GM21367 (cell line): ENCODE measurements at regions not wholly inside any gene's neighbourhood (a gene's known extent, or its start where the extent isn't known, plus 50 kb on each side); places are given as distances from the start of the nearest gene placed in this dataset.

Experiments
- ATAC-seq: cut with Tn5 transposase; IDR thresholded peaks from one replicate; pipeline ENCODE4 v1.9.1; 2021; ENCODE audit not compliant: unreplicated experiment

- ATAC-seq: no peak
Measured at GRCh38 chr14:97027256-97027999, 230.2 kb downstream of the VRK1 start.

DNA sequence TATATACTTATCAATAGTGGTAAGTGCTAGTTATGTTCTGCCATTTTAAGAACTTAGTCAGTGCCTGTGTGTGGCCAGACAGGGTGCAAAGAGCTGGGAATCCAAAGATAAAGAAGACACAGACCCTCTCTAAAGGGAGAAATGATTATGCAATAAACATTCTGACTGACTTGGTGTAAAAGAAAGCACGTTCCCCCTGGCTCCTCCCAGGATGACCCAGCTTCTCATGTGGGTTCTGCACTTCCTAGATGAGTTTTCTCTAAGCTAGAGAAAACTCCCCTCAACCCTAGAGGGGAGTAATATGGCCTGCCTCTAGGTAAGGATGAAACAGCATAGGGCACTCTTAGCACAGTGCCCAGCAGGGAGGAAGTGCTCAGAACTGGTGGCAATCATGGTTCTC, 231.2 kb downstream of the VRK1 start:
- ATAC-seq: no peak

DNA sequence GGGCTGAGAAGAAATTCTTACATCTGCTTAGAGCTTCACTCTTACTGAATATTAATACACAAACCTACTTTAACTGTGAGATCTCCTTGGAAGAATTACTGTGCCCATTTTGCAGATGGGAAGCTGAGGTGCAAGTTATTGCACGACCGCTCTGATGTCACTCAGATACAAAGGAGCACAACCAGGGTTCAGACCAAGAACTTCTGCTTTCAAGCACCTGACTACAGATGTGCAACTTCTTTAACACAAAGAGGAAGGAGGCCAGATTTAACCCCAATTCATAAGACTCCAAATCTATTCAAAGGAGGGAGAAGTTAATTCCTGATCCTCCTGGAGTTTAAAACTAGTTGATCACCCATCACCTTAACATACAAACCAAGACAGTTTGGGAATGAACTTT, 232.6 kb downstream of the VRK1 start:
- ATAC-seq: no peak

DNA sequence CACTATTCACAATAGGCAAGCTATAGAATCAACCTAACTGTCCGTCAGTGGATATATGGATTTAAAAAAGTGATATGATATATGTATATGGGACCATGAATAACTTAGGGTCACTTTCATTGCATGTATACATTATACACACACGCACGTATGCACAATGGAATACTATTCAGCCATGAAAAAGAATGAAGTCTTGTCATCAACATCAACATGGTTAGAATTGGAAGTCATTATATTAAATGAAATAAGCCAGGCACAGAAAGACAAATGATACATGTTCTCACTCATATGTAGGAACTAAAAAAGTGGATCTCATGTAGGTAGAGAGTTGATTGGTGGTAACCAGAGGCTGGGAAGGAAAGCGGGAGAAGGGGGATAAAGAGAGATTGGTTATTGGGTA, 234.3 kb downstream of the VRK1 start:
- no peak for ATAC-seq

GRCh38 chr14:97033556-97034081, 236.4 kb downstream of the VRK1 start:
- ATAC-seq: no peak

GRCh38 chr14:97036086-97036852, 239.1 kb downstream of the VRK1 start:
- ATAC-seq: no peak

DNA sequence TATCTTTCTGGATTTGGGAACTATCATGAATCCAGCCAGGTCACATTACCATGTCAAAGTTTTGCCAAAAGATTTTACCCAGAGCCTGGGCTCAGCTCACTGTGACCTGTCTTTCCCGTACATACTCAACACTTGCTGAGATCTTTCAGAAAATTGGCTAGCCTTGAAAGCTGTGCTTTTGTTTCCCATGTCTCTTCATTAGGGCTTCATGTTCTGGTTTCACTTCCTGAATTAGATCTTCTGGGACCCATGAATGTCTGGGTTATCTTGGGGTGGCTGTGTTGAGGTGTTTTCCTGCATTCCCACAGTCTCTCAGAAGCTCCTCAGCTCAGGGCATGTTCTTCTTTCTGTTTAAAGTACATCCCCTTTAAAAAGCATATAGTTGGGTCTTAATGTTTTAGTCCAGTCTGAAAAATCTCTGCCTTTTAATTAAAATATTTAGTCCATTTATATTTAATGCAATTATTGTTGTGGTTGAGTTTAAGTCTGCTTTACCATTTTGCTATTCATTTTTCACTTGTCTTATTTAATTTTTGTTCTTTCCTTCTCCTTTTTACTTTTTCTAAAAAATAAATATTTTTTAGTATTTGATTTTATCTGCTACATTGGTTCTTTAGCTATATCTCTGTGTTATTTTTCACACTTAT, 242.7 kb downstream of the VRK1 start:
- peak; percentile 60 for ATAC-seq

DNA sequence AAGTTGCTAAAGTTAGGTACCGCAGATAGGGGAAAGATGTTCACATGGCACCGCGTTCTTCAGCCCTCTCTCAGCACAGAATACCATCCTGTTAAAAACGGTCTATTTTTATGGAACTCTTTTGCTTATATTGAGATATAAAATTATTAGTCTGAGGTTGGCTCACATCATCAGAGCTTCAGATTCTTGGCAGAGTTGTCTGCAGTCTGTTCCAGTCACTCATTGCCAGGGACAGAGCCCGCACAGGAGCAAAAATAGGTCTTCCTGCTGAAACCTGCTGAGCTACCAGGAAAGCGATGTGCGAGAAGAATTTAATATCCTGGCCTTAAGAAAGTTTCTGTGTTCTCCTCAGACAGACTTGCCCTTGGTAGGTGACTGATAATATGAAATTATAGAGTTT, 249.8 kb downstream of the VRK1 start:
- ATAC-seq: no peak

DNA sequence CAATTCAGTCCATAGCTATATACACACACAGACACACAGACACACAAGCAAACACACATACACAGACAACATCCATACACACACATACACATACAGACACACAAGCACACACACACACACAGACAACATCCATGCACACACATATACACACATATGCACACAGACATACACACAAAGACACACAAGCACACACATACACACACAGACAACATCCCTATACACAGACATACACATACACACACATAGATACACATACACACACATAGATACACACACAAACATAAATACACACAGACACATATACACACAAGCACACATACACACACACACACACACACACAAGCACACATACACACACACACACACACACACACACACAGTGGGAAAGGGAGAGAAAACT, 254.8 kb downstream of the VRK1 start:
- ATAC-seq: no peak

DNA sequence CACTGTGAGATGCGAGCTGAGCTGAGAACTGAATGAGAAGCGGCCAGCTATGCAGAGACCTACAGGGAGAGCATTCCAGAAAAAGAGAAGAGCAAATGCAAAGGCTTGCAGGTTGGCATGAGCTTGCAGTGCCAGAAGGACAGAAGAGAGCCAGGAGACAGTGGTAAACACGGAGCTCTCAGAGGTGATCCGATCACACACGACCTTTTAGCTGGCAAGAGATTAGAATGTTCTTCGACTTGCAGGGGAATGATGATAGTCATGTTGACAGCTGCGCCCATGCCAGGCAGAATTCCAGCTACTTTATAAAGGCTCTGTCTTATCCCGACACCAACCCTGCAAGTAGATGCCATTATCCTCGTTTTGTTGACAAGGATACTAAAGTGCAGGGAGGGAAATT, 256.8 kb downstream of the VRK1 start:
- no peak for ATAC-seq

DNA sequence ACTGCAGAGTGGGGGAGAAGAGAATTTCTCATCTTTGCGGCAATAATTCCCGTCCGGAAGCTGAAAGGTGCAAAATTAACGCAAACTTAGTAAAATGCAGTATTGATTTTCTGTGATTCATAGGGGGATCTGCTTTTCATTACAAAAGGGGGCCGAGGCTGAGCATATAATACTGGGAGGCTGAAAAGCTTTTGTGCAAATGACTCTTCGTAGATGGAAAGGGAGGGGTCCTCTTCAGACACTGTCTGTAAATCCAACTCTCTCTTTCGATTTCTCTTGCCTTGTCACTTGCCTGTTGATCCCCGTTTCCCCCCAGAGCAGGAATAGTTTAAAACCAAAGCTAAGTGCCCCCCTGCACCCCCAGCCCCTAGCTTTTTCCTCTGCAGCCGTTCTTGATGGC, 258.2 kb downstream of the VRK1 start:
- no peak for ATAC-seq

GRCh38 chr14:97056086-97056485, 258.9 kb downstream of the VRK1 start:
- ATAC-seq: no peak

GRCh38 chr14:97057238-97058073, 260.3 kb downstream of the VRK1 start:
- ATAC-seq: no peak

DNA sequence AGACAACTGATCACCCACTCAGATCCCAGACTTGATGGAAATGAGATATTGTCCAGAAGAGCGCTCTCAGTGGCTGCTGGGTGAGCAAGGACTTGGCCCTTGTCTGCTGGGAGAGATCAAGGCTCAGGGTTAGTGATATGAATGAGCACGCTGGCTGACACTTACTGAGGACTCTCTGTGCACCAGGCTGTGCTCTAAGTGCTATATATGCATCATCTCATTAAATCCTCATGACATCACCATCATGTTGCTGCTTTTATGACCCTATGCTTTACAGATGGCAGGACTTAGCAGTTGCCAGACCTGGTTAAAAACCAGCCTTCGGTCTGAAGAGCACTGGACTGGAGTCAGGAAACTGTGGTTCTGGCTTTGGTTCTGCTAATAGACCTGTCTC, 260.9 kb downstream of the VRK1 start:
- no peak for ATAC-seq

- ATAC-seq: no peak
Measured at GRCh38 chr14:97058589-97058988, 261.4 kb downstream of the VRK1 start.

DNA sequence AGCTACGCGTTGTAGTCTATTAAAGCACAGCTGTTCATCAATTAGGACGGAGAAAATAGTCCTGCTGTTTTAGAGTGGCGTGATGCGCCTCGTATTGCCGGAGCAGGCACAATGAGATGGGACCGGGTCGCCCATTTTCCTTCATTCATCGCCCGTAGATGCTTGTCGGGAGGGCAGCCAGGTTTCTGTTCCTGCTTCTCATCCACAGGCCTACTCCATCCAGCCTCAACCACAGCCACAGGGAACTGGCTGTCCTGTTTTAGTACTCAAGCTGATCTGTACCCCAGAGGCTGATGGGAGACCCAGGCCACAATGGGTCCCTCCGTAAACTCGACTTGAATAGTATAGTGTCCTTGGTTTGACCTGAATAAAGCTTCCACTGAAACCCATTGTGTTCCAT, 264.0 kb downstream of the VRK1 start:
- no peak for ATAC-seq

GRCh38 chr14:97061714-97062113, 264.5 kb downstream of the VRK1 start:
- no peak for ATAC-seq

GRCh38 chr14:97065305-97066067, 268.3 kb downstream of the VRK1 start:
- no peak for ATAC-seq

GRCh38 chr14:97066068-97066899, 269.1 kb downstream of the VRK1 start:
- ATAC-seq: no peak
